Lower lobe of right lung (tissue), 2 donors: ENCODE measurements at regions not wholly inside any gene's neighbourhood (a gene's known extent, or its start where the extent isn't known, plus 50 kb on each side); places are given as distances from the start of the nearest gene placed in this dataset.

Experiments used
- ATAC-seq, 2 donors: fragments of 200-7000 bp; cut with Tn5 transposase; one replicate each; pipeline ENCODE4 v1.9.1; 2020 to 2022; ENCODE audit warnings: mild to moderate bottlenecking in 2 of 2, moderate library complexity in 2 of 2
- DNase-seq: peaks from one replicate; pipeline ENCODE4 v3.0.0-alpha.2; 2020
- H3K27ac ChIP-seq: fragments of 200-600 bp; one replicate; pipeline ENCODE4 v1.8.0; 2022
- H3K27me3 ChIP-seq: fragments of 200-600 bp; one replicate; pipeline ENCODE4 v1.8.0; 2022; ENCODE audit warnings: low read depth
- H3K36me3 ChIP-seq: fragments of 200-600 bp; one replicate; pipeline ENCODE4 v1.8.0; 2022; ENCODE audit warnings: mild to moderate bottlenecking
- H3K4me1 ChIP-seq: fragments of 200-600 bp; one replicate; pipeline ENCODE4 v1.8.0; 2022
- H3K4me3 ChIP-seq: fragments of 200-600 bp; one replicate; pipeline ENCODE4 v1.8.0; 2022; ENCODE audit warnings: mild to moderate bottlenecking
- H3K9me3 ChIP-seq: fragments of 200-600 bp; one replicate; pipeline ENCODE4 v1.8.0; 2022
- intact Hi-C: fragments of 100-400 bp; cut with DNase I; formaldehyde crosslinking; loops from one replicate; pipeline ENCODE4 v1.11.0; 2022
- TF ChIP-seq, protein P1 (sequence below): fragments of 200-600 bp; IDR thresholded peaks from one replicate; pipeline ENCODE4 v1.8.0; 2022; ENCODE audit warnings: antibody characterized with exemption, mild to moderate bottlenecking
- donor health status: DM: no; HTN: yes; CAD: no; lungs with severe emphysema.

DNA sequence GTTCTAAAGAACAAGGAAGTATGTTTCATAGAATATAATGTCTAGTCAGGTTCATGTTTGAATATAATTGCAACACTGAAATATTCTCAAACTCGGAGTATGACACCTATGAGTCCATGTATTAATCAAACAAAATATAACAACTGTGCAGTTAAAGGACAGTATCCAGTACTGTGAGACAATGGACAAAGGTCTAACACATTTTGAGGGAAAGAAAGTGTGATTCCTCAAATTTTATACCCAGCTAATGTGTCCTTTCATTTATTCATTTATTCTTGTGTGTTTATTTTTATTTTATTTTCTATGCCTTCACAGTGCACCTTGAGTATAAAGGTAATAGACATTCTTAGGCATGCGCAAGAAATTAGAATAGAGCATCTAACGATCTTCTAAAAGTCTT, 401.0 kb upstream of the ZFHX3 start:
- DNase-seq = no peak
- TF ChIP-seq, protein P1, sequence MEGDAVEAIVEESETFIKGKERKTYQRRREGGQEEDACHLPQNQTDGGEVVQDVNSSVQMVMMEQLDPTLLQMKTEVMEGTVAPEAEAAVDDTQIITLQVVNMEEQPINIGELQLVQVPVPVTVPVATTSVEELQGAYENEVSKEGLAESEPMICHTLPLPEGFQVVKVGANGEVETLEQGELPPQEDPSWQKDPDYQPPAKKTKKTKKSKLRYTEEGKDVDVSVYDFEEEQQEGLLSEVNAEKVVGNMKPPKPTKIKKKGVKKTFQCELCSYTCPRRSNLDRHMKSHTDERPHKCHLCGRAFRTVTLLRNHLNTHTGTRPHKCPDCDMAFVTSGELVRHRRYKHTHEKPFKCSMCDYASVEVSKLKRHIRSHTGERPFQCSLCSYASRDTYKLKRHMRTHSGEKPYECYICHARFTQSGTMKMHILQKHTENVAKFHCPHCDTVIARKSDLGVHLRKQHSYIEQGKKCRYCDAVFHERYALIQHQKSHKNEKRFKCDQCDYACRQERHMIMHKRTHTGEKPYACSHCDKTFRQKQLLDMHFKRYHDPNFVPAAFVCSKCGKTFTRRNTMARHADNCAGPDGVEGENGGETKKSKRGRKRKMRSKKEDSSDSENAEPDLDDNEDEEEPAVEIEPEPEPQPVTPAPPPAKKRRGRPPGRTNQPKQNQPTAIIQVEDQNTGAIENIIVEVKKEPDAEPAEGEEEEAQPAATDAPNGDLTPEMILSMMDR = no peak
- no peak overlapping the region for H3K27ac ChIP-seq
- no peaks in the 10 kb centered on the region for H3K27me3 ChIP-seq
- intact Hi-C loops = no loop called here
- H3K36me3 ChIP-seq = no peaks in the 10 kb centered on the region
- no peaks in the 10 kb centered on the region for H3K9me3 ChIP-seq
- no peaks in the 10 kb centered on the region for H3K4me1 ChIP-seq
- H3K4me3 ChIP-seq = no peak overlapping the region
- no peak for ATAC-seq

DNA sequence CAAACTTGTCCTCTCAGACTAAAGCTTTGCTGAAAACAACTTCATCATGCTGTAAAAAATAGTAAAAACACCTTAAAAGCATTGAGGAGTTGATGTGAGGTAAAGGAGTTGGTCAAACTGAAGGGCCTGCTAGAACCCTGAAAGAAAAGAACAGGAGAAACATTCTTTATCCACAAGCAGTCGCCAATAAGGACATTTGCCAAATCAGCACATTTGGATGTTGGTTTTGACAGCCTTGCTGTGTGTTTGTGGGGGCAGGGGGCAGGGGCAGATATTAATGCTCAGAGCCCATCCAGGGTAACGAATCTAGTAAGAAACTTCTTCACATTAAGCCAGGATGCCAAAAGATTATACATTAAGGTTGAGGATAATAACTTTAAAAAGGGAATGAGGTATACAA, 399.9 kb upstream of the ZFHX3 start:
- no peak for ATAC-seq

GRCh38 chr16:73434621-73435020, 386.7 kb upstream of the ZFHX3 start:
- TF ChIP-seq, protein P1 = no peak
- intact Hi-C loops = no loop called here
- H3K4me1 ChIP-seq = no peaks in the 10 kb centered on the region
- DNase-seq (no peak), ATAC-seq (no peak)
- no peak overlapping the region for H3K27ac ChIP-seq
- no peaks in the 10 kb centered on the region for H3K36me3 ChIP-seq
- H3K4me3 ChIP-seq = no peak overlapping the region
- H3K27me3 ChIP-seq = no peaks in the 10 kb centered on the region
- no peaks in the 10 kb centered on the region for H3K9me3 ChIP-seq

More for the DNA sequence above, 399.9 kb upstream of the ZFHX3 start:
- H3K27ac ChIP-seq = no peak overlapping the region
- intact Hi-C loops = no loop called here
- H3K4me3 ChIP-seq = no peak overlapping the region
- no peaks in the 10 kb centered on the region for H3K27me3 ChIP-seq
- H3K9me3 ChIP-seq = no peaks in the 10 kb centered on the region
- no peaks in the 10 kb centered on the region for H3K4me1 ChIP-seq
- H3K36me3 ChIP-seq = no peaks in the 10 kb centered on the region
- no peak for DNase-seq
- TF ChIP-seq, protein P1 = no peak

- DNase-seq (no peak), ATAC-seq (peak in 1 of 2 donors; percentile 21)
- TF ChIP-seq, protein P1 = no peak
- H3K36me3 ChIP-seq = no peaks in the 10 kb centered on the region
- no peak overlapping the region for H3K4me3 ChIP-seq
- no peaks in the 10 kb centered on the region for H3K27me3 ChIP-seq
- intact Hi-C loops = no loop called here
- H3K9me3 ChIP-seq = no peaks in the 10 kb centered on the region
- no peak overlapping the region for H3K27ac ChIP-seq
- H3K4me1 ChIP-seq = no peaks in the 10 kb centered on the region
These were observed 385.9 kb upstream of the ZFHX3 start for GRCh38 chr16:73433731-73434307.

DNA sequence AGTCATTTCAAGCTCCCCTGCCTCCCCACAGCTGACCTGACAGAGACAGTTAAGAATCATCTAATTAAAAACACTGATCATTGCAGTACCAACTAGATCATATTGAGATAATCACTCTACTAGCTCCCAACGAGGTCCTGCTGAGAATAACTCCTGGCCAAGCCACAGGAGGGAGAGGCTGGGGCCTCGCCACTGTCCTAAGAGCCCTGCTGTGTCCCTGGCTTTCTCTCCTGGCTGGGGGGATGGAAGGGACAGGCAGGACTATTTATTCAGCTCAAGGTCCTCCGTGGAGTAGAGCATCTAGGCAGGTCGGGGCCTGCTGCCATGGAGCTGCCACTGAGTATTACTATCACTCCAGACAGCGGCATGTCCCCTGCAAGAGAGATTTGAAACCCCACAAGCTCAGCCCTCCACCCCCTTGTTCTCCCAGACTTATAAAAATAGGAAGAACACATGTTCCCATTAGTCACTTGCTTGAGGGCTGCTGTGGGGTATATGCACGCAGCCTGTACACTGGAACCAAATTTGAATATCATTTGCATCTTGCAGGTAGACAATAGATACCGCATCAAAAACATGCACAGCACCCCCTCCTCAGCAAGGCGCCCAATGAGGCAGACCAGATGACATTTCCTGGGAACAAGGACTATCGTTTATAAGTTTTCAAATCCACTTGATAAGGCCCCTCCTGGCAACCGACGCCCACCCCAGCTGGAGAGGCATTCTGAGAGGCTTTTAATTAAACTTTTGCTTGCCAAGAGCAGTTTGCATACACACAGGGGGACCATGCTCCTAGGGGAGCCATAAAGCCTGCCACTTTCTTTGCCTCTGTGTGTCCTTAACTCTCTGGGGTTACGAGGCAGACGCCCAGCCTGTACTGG, 385.2 kb upstream of the ZFHX3 start:
- H3K9me3 ChIP-seq = no peaks in the 10 kb centered on the region
- DNase-seq (no peak), ATAC-seq (no peak)
- H3K4me1 ChIP-seq = no peaks in the 10 kb centered on the region
- H3K27ac ChIP-seq = no peak overlapping the region
- intact Hi-C loops = no loop called here
- no peak overlapping the region for H3K4me3 ChIP-seq
- H3K36me3 ChIP-seq = no peaks in the 10 kb centered on the region
- TF ChIP-seq, protein P1 = no peak
- no peaks in the 10 kb centered on the region for H3K27me3 ChIP-seq
